Body of pancreas (tissue), 4 donors: ENCODE measurements at regions not wholly inside any gene's neighbourhood (a gene's known extent, or its start where the extent isn't known, plus 50 kb on each side); places are given as distances from the start of the nearest gene placed in this dataset.

Experiments used
- CTCF ChIP-seq, 7 experiments: fragments of 450-650 bp in 4 of 7; fragments of 200-600 bp in 3 of 7; sonication (generic) in 3 of 7; IDR thresholded peaks; one replicate each; pipeline ENCODE4 v1.5.1; 2016 to 2019; ENCODE audit warnings: antibody characterized with exemption in 7 of 7
- POLR2A ChIP-seq, 3 donors: fragments of 450-650 bp; IDR thresholded peaks; one replicate each; pipeline ENCODE4 v1.6.1; 2016; ENCODE audit warnings: antibody characterized with exemption in 3 of 3, mild to moderate bottlenecking in 2 of 3

GRCh38 chr5:72623936-72624335, 116.7 kb upstream of the ZNF366 start:
- TF ChIP-seq CTCF (IDR thresholded peaks at IDR 0.05), result no peak
- no peak for TF ChIP-seq POLR2A (IDR thresholded peaks at IDR 0.05)
